BJ (cell line): ENCODE measurements at regions not wholly inside any gene's neighbourhood (a gene's known extent, or its start where the extent isn't known, plus 50 kb on each side); places are given as distances from the start of the nearest gene placed in this dataset.
"Not testable (repeated sequence)": the region's sequence is repeated elsewhere in the genome, so short reads cannot be mapped to it uniquely, and the experiment has no call there.

Source experiments
- CTCF ChIA-PET: fragments of 350-600 bp; formaldehyde crosslinking; extraction: SDS; loops from one replicate; lab custom pipeline; 2021; ENCODE audit warnings: antibody characterized with exemption, inconsistent platforms; lab: Yijun Ruan, JAX
- POLR2A ChIA-PET: fragments of 300-600 bp; sonication (Branson Sonifier 250); formaldehyde crosslinking; extraction: SDS; loops from one replicate; lab custom pipeline; 2021; ENCODE audit warnings: antibody characterized with exemption; lab: Charles Lee
- DNase-seq: peaks from one replicate; pipeline ENCODE4 v3.0.0-alpha.2; 2011; ENCODE audit warnings: low read depth
- H3K27me3 ChIP-seq: 2 replicates; pipeline ENCODE4 v1.6.0; 2011; ENCODE audit warnings: low read length; ENCODE audit not compliant: control insufficient read depth, insufficient read depth
- H3K36me3 ChIP-seq: 2 replicates; pipeline ENCODE4 v1.5.1; 2011; ENCODE audit warnings: low read length; ENCODE audit not compliant: control insufficient read depth, insufficient read depth
- H3K4me3 ChIP-seq: 2 replicates; pipeline ENCODE4 v1.5.1; 2011; ENCODE audit warnings: low read depth, mild to moderate bottlenecking, control low read depth, low read length
- TF ChIP-seq, protein P1 (sequence below): IDR thresholded peaks from 2 replicates; pipeline ENCODE4 v1.5.1; 2011; ENCODE audit warnings: low read depth, mild to moderate bottlenecking, control low read depth, inconsistent platforms, low read length, moderate library complexity; ENCODE audit not compliant: insufficient read depth

GRCh38 chr2:48228345-48228684, 86.2 kb upstream of the FOXN2 start:
- ChIA-PET POLR2A (no interaction called here), CTCF (interaction anchor here (1.2 kb wide), 1 partner anchor 11 kb away, joined by 3 read pairs; no protein-coding TSS in a partner anchor)
- no peaks in the 10 kb centered on the region for H3K27me3 ChIP-seq
- DNase-seq, result no peak
- no peak overlapping the region for H3K4me3 ChIP-seq
- no peaks in the 10 kb centered on the region for H3K36me3 ChIP-seq
- TF ChIP-seq, protein P1, sequence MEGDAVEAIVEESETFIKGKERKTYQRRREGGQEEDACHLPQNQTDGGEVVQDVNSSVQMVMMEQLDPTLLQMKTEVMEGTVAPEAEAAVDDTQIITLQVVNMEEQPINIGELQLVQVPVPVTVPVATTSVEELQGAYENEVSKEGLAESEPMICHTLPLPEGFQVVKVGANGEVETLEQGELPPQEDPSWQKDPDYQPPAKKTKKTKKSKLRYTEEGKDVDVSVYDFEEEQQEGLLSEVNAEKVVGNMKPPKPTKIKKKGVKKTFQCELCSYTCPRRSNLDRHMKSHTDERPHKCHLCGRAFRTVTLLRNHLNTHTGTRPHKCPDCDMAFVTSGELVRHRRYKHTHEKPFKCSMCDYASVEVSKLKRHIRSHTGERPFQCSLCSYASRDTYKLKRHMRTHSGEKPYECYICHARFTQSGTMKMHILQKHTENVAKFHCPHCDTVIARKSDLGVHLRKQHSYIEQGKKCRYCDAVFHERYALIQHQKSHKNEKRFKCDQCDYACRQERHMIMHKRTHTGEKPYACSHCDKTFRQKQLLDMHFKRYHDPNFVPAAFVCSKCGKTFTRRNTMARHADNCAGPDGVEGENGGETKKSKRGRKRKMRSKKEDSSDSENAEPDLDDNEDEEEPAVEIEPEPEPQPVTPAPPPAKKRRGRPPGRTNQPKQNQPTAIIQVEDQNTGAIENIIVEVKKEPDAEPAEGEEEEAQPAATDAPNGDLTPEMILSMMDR, result no peak

- Histone ChIP-seq H3K36me3 (no peaks in the 10 kb centered on the region), H3K4me3 (no peak overlapping the region), H3K27me3 (no peaks in the 10 kb centered on the region)
- TF ChIP-seq, protein P1, result no peak
- POLR2A ChIA-PET, result no interaction called here
- CTCF ChIA-PET, result no interaction called here
- DNase-seq, result no peak
Measured at GRCh38 chr2:48229063-48229462, 85.4 kb upstream of the FOXN2 start.

DNA sequence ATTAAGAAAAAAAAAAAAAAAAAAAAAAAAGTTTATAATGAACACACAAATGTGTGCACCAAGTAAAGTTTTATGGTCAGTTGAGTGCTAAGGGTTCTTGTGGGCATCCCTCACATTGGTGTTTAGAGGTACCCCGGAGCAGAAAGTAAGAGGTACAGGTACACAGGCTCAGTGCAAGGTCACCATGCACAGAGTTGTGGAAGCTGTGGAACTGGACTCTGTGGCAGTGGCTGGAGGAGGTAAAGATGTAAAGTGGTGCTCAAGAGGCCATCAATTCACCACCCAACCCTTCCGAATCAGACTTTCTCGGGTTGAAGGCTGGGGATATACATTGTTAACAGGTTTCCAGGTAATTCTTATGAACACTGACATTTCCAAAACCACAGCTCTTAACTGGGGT, 83.6 kb upstream of the FOXN2 start:
- ChIA-PET POLR2A (no interaction called here), CTCF (no interaction called here)
- H3K4me3 ChIP-seq, result no peak overlapping the region
- TF ChIP-seq, protein P1, result no peak
- no peaks in the 10 kb centered on the region for H3K27me3 ChIP-seq
- no peak for DNase-seq
- H3K36me3 ChIP-seq, result no peaks in the 10 kb centered on the region

- ChIA-PET CTCF (no interaction called here), POLR2A (no interaction called here)
- no peak for DNase-seq
- H3K27me3 ChIP-seq, result no peaks in the 10 kb centered on the region
- H3K36me3 ChIP-seq, result no peaks in the 10 kb centered on the region
- TF ChIP-seq, protein P1, result no peak
- no peak overlapping the region for H3K4me3 ChIP-seq
Measured at GRCh38 chr2:48232351-48232750, 82.1 kb upstream of the FOXN2 start.

- CTCF ChIA-PET, result no interaction called here
- TF ChIP-seq, protein P1, result no peak
- DNase-seq, result no peak
Measured at GRCh38 chr2:48233005-48233404, 81.5 kb upstream of the FOXN2 start.

DNA sequence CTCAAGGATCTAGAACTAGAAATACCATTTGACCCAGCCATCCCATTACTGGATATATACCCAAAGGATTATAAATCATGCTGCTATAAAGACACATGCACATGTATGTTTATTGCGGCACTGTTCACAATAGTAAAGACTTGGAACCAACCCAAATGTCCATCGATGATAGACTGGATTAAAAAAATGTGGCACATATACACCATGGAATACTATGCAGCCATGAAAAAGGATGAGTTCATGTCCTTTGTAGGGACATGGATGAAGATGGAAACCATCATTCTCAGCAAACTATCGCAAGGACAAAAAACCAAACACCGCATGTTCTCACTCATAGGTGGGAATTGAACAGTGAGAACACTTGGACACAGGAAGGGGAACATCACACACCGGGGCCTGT, 80.7 kb upstream of the FOXN2 start:
- DNase-seq, CTCF ChIA-PET, H3K36me3 ChIP-seq, H3K4me3 ChIP-seq, H3K27me3 ChIP-seq, POLR2A ChIA-PET: not testable (repeated sequence)

More at GRCh38 chr2:48233005-48233404, 81.5 kb upstream of the FOXN2 start:
- H3K36me3 ChIP-seq, result no peaks in the 10 kb centered on the region
- no peak overlapping the region for H3K4me3 ChIP-seq
- POLR2A ChIA-PET, result no interaction called here
- H3K27me3 ChIP-seq, result no peaks in the 10 kb centered on the region
